ENCODE measurements at regions not wholly inside any gene's neighbourhood (a gene's known extent, or its start where the extent isn't known, plus 50 kb on each side); places are given as distances from the start of the nearest gene placed in this dataset.

GRCh38 chr14:51396222-51396815 lies 156.3 kb downstream of the TMX1 start:
- no peak for ATAC-seq (ENCODE audit: insufficient read depth, low read depth)
- no peak overlapping the region for H3K27ac ChIP-seq (ENCODE audit: low read length)
- no peak for TF ChIP-seq EZH2 (IDR thresholded peaks at IDR 0.05; ENCODE audit: borderline replicate concordance, low read depth, low read length, severe bottlenecking)
- TF ChIP-seq, protein P1, sequence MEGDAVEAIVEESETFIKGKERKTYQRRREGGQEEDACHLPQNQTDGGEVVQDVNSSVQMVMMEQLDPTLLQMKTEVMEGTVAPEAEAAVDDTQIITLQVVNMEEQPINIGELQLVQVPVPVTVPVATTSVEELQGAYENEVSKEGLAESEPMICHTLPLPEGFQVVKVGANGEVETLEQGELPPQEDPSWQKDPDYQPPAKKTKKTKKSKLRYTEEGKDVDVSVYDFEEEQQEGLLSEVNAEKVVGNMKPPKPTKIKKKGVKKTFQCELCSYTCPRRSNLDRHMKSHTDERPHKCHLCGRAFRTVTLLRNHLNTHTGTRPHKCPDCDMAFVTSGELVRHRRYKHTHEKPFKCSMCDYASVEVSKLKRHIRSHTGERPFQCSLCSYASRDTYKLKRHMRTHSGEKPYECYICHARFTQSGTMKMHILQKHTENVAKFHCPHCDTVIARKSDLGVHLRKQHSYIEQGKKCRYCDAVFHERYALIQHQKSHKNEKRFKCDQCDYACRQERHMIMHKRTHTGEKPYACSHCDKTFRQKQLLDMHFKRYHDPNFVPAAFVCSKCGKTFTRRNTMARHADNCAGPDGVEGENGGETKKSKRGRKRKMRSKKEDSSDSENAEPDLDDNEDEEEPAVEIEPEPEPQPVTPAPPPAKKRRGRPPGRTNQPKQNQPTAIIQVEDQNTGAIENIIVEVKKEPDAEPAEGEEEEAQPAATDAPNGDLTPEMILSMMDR (IDR thresholded peaks at IDR 0.05; ENCODE audit: borderline replicate concordance, extremely low read depth, low read length, poor library complexity, severe bottlenecking), result no peak
- no peaks in the 10 kb centered on the region for H3K36me3 ChIP-seq (ENCODE audit: insufficient read depth, low read length)
- H3K4me2 ChIP-seq (ENCODE audit: insufficient read depth, low read length), result no peak overlapping the region
- H3K9me3 ChIP-seq (ENCODE audit: insufficient read depth, low read length, severe bottlenecking), result no peaks in the 10 kb centered on the region
- no peaks in the 10 kb centered on the region for H3K79me2 ChIP-seq (ENCODE audit: insufficient read depth, low read length)
- no peak for DNase-seq
- H3K4me3 ChIP-seq (ENCODE audit: low read depth in 1 of 2, low read length in 2 of 2), result no peak overlapping the region
- H3K9ac ChIP-seq (ENCODE audit: low read depth, low read length), result no peak overlapping the region
- H3K27me3 ChIP-seq (ENCODE audit: insufficient read depth, low read length, poor library complexity), result no peaks in the 10 kb centered on the region
- H4K20me1 ChIP-seq (ENCODE audit: insufficient read depth, low read length), result no peaks in the 10 kb centered on the region
- H3K4me1 ChIP-seq (ENCODE audit: insufficient read depth, low read length), result no peaks in the 10 kb centered on the region
- no peak overlapping the region for H2AFZ ChIP-seq (ENCODE audit: low read depth, low read length)

- Histone ChIP-seq H3K27ac (ENCODE audit: low read length) (no peak overlapping the region), H3K36me3 (ENCODE audit: insufficient read depth, low read length) (no peaks in the 10 kb centered on the region), H3K4me3 (ENCODE audit: low read depth in 1 of 2, low read length in 2 of 2) (no peak overlapping the region), H3K9ac (ENCODE audit: low read depth, low read length) (no peak overlapping the region), H2AFZ (ENCODE audit: low read depth, low read length) (no peak overlapping the region), H3K9me3 (ENCODE audit: insufficient read depth, low read length, severe bottlenecking) (no peaks in the 10 kb centered on the region), H3K4me2 (ENCODE audit: insufficient read depth, low read length) (no peak overlapping the region), H3K4me1 (ENCODE audit: insufficient read depth, low read length) (no peaks in the 10 kb centered on the region), H4K20me1 (ENCODE audit: insufficient read depth, low read length) (no peaks in the 10 kb centered on the region), H3K27me3 (ENCODE audit: insufficient read depth, low read length, poor library complexity) (no peaks in the 10 kb centered on the region), H3K79me2 (ENCODE audit: insufficient read depth, low read length) (no peaks in the 10 kb centered on the region)
- TF ChIP-seq, protein P1 (IDR thresholded peaks at IDR 0.05; ENCODE audit: borderline replicate concordance, extremely low read depth, low read length, poor library complexity, severe bottlenecking), result no peak
- TF ChIP-seq EZH2 (IDR thresholded peaks at IDR 0.05; ENCODE audit: borderline replicate concordance, low read depth, low read length, severe bottlenecking), result no peak
- no peak for DNase-seq
- ATAC-seq (ENCODE audit: insufficient read depth, low read depth), result no peak
Measured at GRCh38 chr14:51398898-51399297, 158.9 kb downstream of the TMX1 start.

DNA sequence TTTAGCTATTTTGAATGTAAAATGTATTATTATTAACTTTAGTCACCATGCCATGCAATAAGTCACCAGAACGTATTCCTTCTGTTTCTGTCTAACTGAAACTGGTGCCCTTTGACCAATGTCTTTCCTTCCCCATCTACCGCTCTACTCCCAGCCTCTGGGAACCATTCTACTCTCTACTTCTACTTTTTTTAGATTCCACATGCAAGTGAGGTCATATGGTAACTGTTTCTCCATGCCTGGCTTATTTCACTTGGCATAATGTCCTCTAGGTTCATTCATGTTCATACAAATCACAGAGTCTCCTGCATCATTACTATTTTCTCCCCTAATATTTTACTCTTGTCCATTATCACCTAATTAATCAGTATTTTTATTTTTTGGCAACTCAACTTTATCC lies 160.1 kb downstream of the TMX1 start:
- no peak for ATAC-seq (ENCODE audit: insufficient read depth, low read depth)
- TF ChIP-seq EZH2 (IDR thresholded peaks at IDR 0.05; ENCODE audit: borderline replicate concordance, low read depth, low read length, severe bottlenecking), result no peak
- TF ChIP-seq, protein P1 (IDR thresholded peaks at IDR 0.05; ENCODE audit: borderline replicate concordance, extremely low read depth, low read length, poor library complexity, severe bottlenecking), result no peak
- H3K4me2 ChIP-seq (ENCODE audit: insufficient read depth, low read length), result no peak overlapping the region
- no peaks in the 10 kb centered on the region for H3K79me2 ChIP-seq (ENCODE audit: insufficient read depth, low read length)
- no peak overlapping the region for H3K27ac ChIP-seq (ENCODE audit: low read length)
- H3K27me3 ChIP-seq (ENCODE audit: insufficient read depth, low read length, poor library complexity), result no peaks in the 10 kb centered on the region
- H2AFZ ChIP-seq (ENCODE audit: low read depth, low read length), result no peak overlapping the region
- H3K4me3 ChIP-seq (ENCODE audit: low read depth in 1 of 2, low read length in 2 of 2), result no peak overlapping the region
- no peak for DNase-seq
- no peak overlapping the region for H3K9ac ChIP-seq (ENCODE audit: low read depth, low read length)
- no peaks in the 10 kb centered on the region for H3K36me3 ChIP-seq (ENCODE audit: insufficient read depth, low read length)
- no peaks in the 10 kb centered on the region for H4K20me1 ChIP-seq (ENCODE audit: insufficient read depth, low read length)
- H3K9me3 ChIP-seq (ENCODE audit: insufficient read depth, low read length, severe bottlenecking), result no peaks in the 10 kb centered on the region
- no peaks in the 10 kb centered on the region for H3K4me1 ChIP-seq (ENCODE audit: insufficient read depth, low read length)
